WERI-Rb-1 (cell line): ENCODE measurements at regions not wholly inside any gene's neighbourhood (a gene's known extent, or its start where the extent isn't known, plus 50 kb on each side); places are given as distances from the start of the nearest gene placed in this dataset.

ENCODE experiments used
- DNase-seq: peaks from one replicate; pipeline ENCODE4 v3.0.0-alpha.2; 2020
- H3K27ac ChIP-seq: fragments of 250-450 bp; sonication (Bioruptor Pico); 2 replicates; pipeline ENCODE4 v1.5.1; 2020; ENCODE audit warnings: mild to moderate bottlenecking, moderate library complexity
- H3K27me3 ChIP-seq: fragments of 250-450 bp; sonication (Bioruptor Pico); 2 replicates; pipeline ENCODE4 v1.5.1; 2021; ENCODE audit warnings: mild to moderate bottlenecking, low read depth, moderate library complexity; ENCODE audit not compliant: insufficient read depth, severe bottlenecking
- H3K36me3 ChIP-seq: fragments of 250-450 bp; sonication (Bioruptor Pico); 2 replicates; pipeline ENCODE4 v1.5.1; 2020; ENCODE audit warnings: mild to moderate bottlenecking, moderate library complexity
- H3K4me3 ChIP-seq: 2 replicates; pipeline ENCODE4 v1.5.1; 2011; ENCODE audit warnings: low read depth, mild to moderate bottlenecking, control low read depth, low read length
- H3K9me3 ChIP-seq: fragments of 250-450 bp; sonication (Bioruptor Pico); 2 replicates; pipeline ENCODE4 v1.5.1; 2021; ENCODE audit warnings: mild to moderate bottlenecking, moderate library complexity; ENCODE audit not compliant: severe bottlenecking
- CTCF ChIP-seq: IDR thresholded peaks from 2 replicates; pipeline ENCODE4 v1.5.1; 2011; ENCODE audit warnings: low read depth, mild to moderate bottlenecking, control low read depth, inconsistent platforms, low read length

GRCh38 chr3:31255007-31255581 lies 277.6 kb upstream of the STT3B start:
- no peak overlapping the region for H3K4me3 ChIP-seq
- no peaks in the 10 kb centered on the region for H3K27me3 ChIP-seq
- DNase-seq = no peak
- no peaks in the 10 kb centered on the region for H3K36me3 ChIP-seq
- no peak overlapping the region for H3K27ac ChIP-seq
- TF ChIP-seq CTCF = no peak
- no peaks in the 10 kb centered on the region for H3K9me3 ChIP-seq

GRCh38 chr3:31262201-31262600 lies 270.5 kb upstream of the STT3B start:
- DNase-seq = no peak
- no peak overlapping the region for H3K4me3 ChIP-seq
- H3K27ac ChIP-seq = no peak overlapping the region
- H3K9me3 ChIP-seq = no peaks in the 10 kb centered on the region
- H3K27me3 ChIP-seq = no peaks in the 10 kb centered on the region
- no peak for TF ChIP-seq CTCF
- H3K36me3 ChIP-seq = no peaks in the 10 kb centered on the region

- Histone ChIP-seq H3K9me3 (no peaks in the 10 kb centered on the region), H3K36me3 (no peaks in the 10 kb centered on the region), H3K27me3 (no peaks in the 10 kb centered on the region), H3K27ac (no peak overlapping the region), H3K4me3 (no peak overlapping the region)
- DNase-seq = no peak
- TF ChIP-seq CTCF = no peak
Observed at GRCh38 chr3:31263897-31264296, 268.8 kb upstream of the STT3B start.

GRCh38 chr3:31265646-31266428 lies 266.9 kb upstream of the STT3B start:
- DNase-seq = no peak
- no peak overlapping the region for H3K4me3 ChIP-seq
- no peak for TF ChIP-seq CTCF
- H3K36me3 ChIP-seq = no peaks in the 10 kb centered on the region
- no peaks in the 10 kb centered on the region for H3K9me3 ChIP-seq
- H3K27ac ChIP-seq = no peak overlapping the region
- no peaks in the 10 kb centered on the region for H3K27me3 ChIP-seq

- Histone ChIP-seq H3K4me3 (no peak overlapping the region), H3K36me3 (no peaks in the 10 kb centered on the region), H3K9me3 (no peaks in the 10 kb centered on the region), H3K27me3 (no peaks in the 10 kb centered on the region), H3K27ac (no peak overlapping the region)
- TF ChIP-seq CTCF = no peak
- DNase-seq = no peak
Observed at GRCh38 chr3:31268868-31269267, 263.9 kb upstream of the STT3B start.
